ENCODE measurements at regions not wholly inside any gene's neighbourhood (a gene's known extent, or its start where the extent isn't known, plus 50 kb on each side); places are given as distances from the start of the nearest gene placed in this dataset.

DNA sequence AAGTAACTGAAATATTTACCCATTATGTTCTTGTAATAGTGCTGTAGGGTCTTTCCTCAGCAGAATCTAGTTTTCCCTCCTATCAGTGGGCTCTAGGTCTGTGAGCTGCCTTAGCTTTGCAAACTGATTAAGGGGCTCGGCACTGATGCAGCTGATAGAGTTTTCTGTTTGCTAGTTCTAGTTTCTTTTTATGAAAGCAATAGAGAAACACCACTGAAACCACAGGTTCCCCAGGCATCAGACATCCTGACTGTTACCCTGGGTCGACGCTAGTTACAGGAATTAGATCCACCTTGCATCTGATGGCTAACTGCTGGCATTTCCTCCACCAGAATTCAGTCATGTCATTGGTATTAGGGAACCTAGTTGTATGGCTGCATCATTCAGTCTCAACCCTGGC, 225.0 kb upstream of the VCX start:
- TF ChIP-seq, protein P1, sequence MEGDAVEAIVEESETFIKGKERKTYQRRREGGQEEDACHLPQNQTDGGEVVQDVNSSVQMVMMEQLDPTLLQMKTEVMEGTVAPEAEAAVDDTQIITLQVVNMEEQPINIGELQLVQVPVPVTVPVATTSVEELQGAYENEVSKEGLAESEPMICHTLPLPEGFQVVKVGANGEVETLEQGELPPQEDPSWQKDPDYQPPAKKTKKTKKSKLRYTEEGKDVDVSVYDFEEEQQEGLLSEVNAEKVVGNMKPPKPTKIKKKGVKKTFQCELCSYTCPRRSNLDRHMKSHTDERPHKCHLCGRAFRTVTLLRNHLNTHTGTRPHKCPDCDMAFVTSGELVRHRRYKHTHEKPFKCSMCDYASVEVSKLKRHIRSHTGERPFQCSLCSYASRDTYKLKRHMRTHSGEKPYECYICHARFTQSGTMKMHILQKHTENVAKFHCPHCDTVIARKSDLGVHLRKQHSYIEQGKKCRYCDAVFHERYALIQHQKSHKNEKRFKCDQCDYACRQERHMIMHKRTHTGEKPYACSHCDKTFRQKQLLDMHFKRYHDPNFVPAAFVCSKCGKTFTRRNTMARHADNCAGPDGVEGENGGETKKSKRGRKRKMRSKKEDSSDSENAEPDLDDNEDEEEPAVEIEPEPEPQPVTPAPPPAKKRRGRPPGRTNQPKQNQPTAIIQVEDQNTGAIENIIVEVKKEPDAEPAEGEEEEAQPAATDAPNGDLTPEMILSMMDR (IDR thresholded peaks at IDR 0.05), result no peak
- TF ChIP-seq POLR2A (IDR thresholded peaks at IDR 0.05), result no peak

Measured in esophagus squamous epithelium (tissue), 4 donors.